ENCODE measurements at regions not wholly inside any gene's neighbourhood (a gene's known extent, or its start where the extent isn't known, plus 50 kb on each side); places are given as distances from the start of the nearest gene placed in this dataset.
"Not testable (repeated sequence)": the region's sequence is repeated elsewhere in the genome, so short reads cannot be mapped to it uniquely, and the experiment has no call there.

GRCh38 chr15:47035475-47036406 is 681.6 kb upstream of the SEMA6D start:
- in situ Hi-C loops (cut with HindIII; ENCODE audit: low sequenced_read_pairs): no loop called here
- no peak for TF ChIP-seq CTCF (IDR thresholded peaks at IDR 0.05; ENCODE audit: low read depth, low read length)
- no peak overlapping the region for H3K4me3 ChIP-seq (ENCODE audit: low read depth, low read length)
- no peak for DNase-seq (ENCODE audit: low read depth, low spot score)

GRCh38 chr15:47037003-47037402 is 680.3 kb upstream of the SEMA6D start:
- no peak overlapping the region for H3K4me3 ChIP-seq (ENCODE audit: low read depth, low read length)
- no peak for TF ChIP-seq CTCF (IDR thresholded peaks at IDR 0.05; ENCODE audit: low read depth, low read length)
- in situ Hi-C loops (cut with HindIII; ENCODE audit: low sequenced_read_pairs): no loop called here
- no peak for DNase-seq (ENCODE audit: low read depth, low spot score)

- in situ Hi-C loops (cut with HindIII; ENCODE audit: low sequenced_read_pairs): no loop called here
- H3K4me3 ChIP-seq (ENCODE audit: low read depth, low read length): no peak overlapping the region
- no peak for DNase-seq (ENCODE audit: low read depth, low spot score)
- no peak for TF ChIP-seq CTCF (IDR thresholded peaks at IDR 0.05; ENCODE audit: low read depth, low read length)
Observed at GRCh38 chr15:47039225-47039624, 678.1 kb upstream of the SEMA6D start.

GRCh38 chr15:47041301-47041700 is 676.0 kb upstream of the SEMA6D start:
- in situ Hi-C loops (cut with HindIII; ENCODE audit: low sequenced_read_pairs): no loop called here
- DNase-seq (ENCODE audit: low read depth, low spot score): no peak
- H3K4me3 ChIP-seq (ENCODE audit: low read depth, low read length): no peak overlapping the region

GRCh38 chr15:47047981-47048380 is 669.3 kb upstream of the SEMA6D start:
- H3K4me3 ChIP-seq (ENCODE audit: low read depth, low read length); DNase-seq (ENCODE audit: low read depth, low spot score); in situ Hi-C loops (cut with HindIII; ENCODE audit: low sequenced_read_pairs): not testable (repeated sequence)

More at GRCh38 chr15:47041301-47041700, 676.0 kb upstream of the SEMA6D start:
- TF ChIP-seq CTCF (IDR thresholded peaks at IDR 0.05; ENCODE audit: low read depth, low read length): no peak

- DNase-seq (ENCODE audit: low read depth, low spot score): no peak
- in situ Hi-C loops (cut with HindIII; ENCODE audit: low sequenced_read_pairs): no loop called here
- TF ChIP-seq CTCF (IDR thresholded peaks at IDR 0.05; ENCODE audit: low read depth, low read length): no peak
- H3K4me3 ChIP-seq (ENCODE audit: low read depth, low read length): no peak overlapping the region
Observed at GRCh38 chr15:47066392-47066791, 650.9 kb upstream of the SEMA6D start.

GRCh38 chr15:47077846-47078245 is 639.5 kb upstream of the SEMA6D start:
- DNase-seq (ENCODE audit: low read depth, low spot score); in situ Hi-C loops (cut with HindIII; ENCODE audit: low sequenced_read_pairs); H3K4me3 ChIP-seq (ENCODE audit: low read depth, low read length): not testable (repeated sequence)
